ENCODE measurements at regions not wholly inside any gene's neighbourhood (a gene's known extent, or its start where the extent isn't known, plus 50 kb on each side); places are given as distances from the start of the nearest gene placed in this dataset.

GRCh38 chr6:156511570-156511969 lies 265.6 kb upstream of the ARID1B start:
- no peak overlapping the region for H3K27ac ChIP-seq (ENCODE audit: low read depth, low read length)

DNA sequence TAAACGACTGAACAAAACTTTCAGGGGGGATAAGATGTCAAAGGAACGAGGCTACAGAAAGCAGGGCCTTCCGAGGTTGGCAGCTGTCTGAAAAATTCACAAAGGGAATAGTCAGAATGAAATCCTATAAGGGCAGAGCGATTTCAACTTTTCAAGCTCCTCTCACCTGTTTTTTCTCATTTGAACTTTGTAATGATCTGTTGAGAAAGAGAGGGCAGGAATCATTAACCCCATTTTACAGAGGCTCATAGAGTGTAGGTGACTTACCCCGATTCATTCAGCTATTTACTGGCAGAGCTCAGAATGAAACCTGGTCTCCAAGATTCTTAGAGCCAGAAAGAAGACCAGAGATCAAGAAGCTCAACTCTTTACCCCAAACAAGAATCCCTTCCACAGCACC lies 266.1 kb upstream of the ARID1B start:
- 43 to 59% (median 55%) methylated on average over 5 of the region's 5 CpGs for WGBS, 3 donors
- H3K27ac ChIP-seq (ENCODE audit: low read depth, low read length): no peak overlapping the region

DNA sequence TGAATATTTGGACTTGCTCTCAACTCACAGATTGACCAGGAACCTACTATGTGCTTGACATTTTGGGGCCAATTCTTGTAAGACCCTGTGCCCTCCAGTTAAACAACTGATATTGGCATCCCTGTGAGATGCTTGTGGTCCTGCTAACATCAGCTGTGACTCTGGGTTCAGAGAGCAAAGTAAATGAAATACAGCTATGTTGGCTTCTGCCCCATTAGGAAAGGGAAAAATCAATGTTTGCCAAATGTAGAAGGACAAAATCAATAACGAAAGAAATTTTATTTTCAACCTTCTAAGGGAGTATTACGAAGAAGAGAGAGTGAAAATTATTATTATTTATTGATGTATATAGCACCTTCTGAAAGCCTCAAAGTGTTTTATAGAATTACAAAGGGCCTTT lies 266.9 kb upstream of the ARID1B start:
- no peak overlapping the region for H3K27ac ChIP-seq (ENCODE audit: low read depth, low read length)
- WGBS, 3 donors: 48 to 82% (median 74%) methylated on average over 2 of the region's 2 CpGs

DNA sequence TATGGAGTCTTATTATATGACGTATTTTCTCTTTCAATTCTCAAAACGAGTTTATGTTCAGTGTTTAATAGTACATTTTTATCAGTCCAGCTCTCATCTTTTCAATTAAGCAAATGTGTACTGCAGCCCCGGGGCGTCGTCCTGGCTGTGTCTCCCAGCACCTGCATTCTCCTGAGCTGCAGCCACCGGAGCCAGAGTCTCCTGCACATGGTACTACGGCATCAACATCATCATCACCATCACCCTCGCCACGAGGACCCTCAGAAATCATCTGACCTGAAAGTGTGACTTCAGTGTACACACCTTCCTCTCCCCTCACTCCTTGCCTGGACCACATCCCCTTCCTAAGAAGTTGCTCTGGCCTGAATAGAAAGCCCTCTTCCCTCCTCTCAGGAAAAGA lies 267.7 kb upstream of the ARID1B start:
- no peak overlapping the region for H3K27ac ChIP-seq (ENCODE audit: low read depth, low read length)
- 87 to 89% (median 87%) methylated on average over 9 of the region's 9 CpGs for WGBS, 3 donors

DNA sequence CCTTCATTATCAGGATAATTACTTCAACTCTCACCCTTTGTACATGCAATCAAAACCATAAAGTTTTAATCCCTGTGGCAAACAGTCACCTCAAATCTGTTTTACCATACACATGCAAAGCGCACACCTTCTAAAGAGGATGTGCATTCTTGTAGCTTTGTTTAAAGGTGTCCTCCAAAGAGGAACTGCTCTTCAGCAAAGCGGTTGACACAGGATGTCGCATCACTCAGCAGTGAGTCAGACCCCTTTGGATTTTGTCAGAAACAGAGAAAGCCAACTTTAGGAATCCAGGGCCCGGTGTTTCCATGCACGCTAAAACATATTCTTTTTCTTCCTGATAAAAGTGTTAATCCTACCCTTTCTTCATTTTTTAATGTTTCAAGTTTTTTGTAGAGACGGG lies 268.3 kb upstream of the ARID1B start:
- WGBS, 3 donors: 72 to 88% (median 75%) methylated on average over 6 of the region's 6 CpGs
- H3K27ac ChIP-seq (ENCODE audit: low read depth, low read length): no peak overlapping the region

GRCh38 chr6:156508126-156508525 lies 269.1 kb upstream of the ARID1B start:
- H3K27ac ChIP-seq (ENCODE audit: low read depth, low read length): no peak overlapping the region
- 36 to 62% (median 61%) methylated on average over 5 of the region's 5 CpGs for WGBS, 3 donors

GRCh38 chr6:156507656-156508055 lies 269.5 kb upstream of the ARID1B start:
- WGBS, 3 donors: 66 to 74% (median 72%) methylated on average over 15 of the region's 15 CpGs
- H3K27ac ChIP-seq (ENCODE audit: low read depth, low read length): no peak overlapping the region

GRCh38 chr6:156507106-156507505 lies 270.1 kb upstream of the ARID1B start:
- no peak overlapping the region for H3K27ac ChIP-seq (ENCODE audit: low read depth, low read length)
- WGBS, 3 donors: 70 to 79% (median 76%) methylated on average over 6 of the region's 6 CpGs

GRCh38 chr6:156502969-156503504 lies 274.1 kb upstream of the ARID1B start:
- 71 to 87% (median 72%) methylated on average over 8 of the region's 8 CpGs for WGBS, 3 donors
- H3K27ac ChIP-seq (ENCODE audit: low read depth, low read length): no peak overlapping the region

- H3K27ac ChIP-seq (ENCODE audit: low read depth, low read length): no peak overlapping the region
- WGBS, 3 donors: 64 to 96% (median 90%) methylated on average over 2 of the region's 2 CpGs
Observed at GRCh38 chr6:156497618-156498017, 279.6 kb upstream of the ARID1B start.

- WGBS, 3 donors: 49 to 76% (median 70%) methylated on average over 2 of the region's 2 CpGs
- no peak overlapping the region for H3K27ac ChIP-seq (ENCODE audit: low read depth, low read length)
Observed at GRCh38 chr6:156487877-156488276, 289.3 kb upstream of the ARID1B start.

DNA sequence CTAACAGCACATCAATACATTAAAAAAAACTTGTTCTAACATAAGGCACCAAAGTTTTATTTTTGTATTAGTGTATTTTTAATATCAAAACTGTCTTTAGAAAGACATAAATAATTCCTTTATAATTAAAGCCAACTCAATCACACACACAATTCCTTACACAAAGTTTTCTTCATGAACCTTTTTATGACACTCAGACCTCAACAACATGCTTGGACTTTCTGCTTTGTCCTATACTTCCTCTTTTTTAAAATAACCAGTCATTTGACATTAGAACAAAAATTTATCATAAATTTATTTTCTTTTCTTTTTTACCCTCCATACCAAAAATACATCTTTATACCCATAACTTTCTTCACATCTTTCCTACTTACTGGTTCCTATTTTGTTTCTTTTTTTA lies 292.0 kb upstream of the ARID1B start:
- no peak overlapping the region for H3K27ac ChIP-seq (ENCODE audit: low read depth, low read length)

DNA sequence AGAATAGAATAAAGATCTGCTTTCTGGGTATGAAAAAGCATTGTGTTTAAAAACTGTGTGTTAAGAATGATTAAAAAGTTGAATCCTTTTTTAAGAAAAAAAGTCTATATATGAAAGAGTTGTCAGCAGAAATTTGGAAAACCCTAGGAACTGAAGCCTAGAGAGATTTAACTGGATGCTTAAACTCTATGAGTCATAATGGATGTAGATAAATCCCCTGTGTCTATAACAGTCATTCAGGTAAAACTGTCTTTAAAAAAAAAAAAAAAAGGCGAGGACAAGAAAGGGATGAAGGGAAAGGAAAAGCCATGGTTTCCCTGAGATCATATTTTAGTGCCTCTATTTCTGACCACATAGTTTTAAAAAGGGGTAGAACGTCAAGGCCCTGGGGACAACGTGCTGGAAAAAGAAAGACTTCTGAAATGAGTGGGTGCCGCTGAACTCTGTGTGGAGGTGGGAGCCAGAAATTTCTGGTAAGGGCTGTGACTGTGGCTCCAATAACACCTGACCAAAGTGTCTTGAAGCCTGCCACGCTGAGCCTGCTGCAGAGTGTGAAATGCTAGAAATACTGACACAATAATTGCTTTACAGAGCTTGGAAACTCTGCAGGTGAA lies 302.6 kb upstream of the ARID1B start:
- WGBS, 3 donors: 74 to 84% (median 83%) methylated on average over 5 of the region's 5 CpGs
- no peak overlapping the region for H3K27ac ChIP-seq (ENCODE audit: low read depth, low read length)

DNA sequence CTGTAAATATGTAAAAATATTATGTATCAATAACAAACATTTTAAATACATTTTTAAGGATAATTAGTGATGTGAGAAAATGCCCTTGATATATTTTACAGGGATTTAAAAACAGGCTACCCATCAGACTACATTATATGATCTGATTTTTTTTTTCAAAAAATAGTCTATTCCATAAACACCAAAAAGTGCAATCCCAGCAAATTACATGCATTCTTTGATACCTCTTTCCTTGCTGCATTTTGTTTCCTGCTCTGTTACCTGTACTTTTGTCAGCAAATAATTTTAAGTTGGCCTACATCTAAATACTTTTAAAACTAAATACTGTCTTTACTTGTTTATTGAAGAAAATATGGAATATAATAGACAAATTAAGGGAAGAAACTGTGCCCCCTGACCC lies 306.2 kb upstream of the ARID1B start:
- H3K27ac ChIP-seq (ENCODE audit: low read depth, low read length): no peak overlapping the region

GRCh38 chr6:156464100-156464878 lies 312.9 kb upstream of the ARID1B start:
- H3K27ac ChIP-seq (ENCODE audit: low read depth, low read length): no peak overlapping the region
- WGBS, 3 donors: 61 to 77% (median 76%) methylated on average over 7 of the region's 7 CpGs

DNA sequence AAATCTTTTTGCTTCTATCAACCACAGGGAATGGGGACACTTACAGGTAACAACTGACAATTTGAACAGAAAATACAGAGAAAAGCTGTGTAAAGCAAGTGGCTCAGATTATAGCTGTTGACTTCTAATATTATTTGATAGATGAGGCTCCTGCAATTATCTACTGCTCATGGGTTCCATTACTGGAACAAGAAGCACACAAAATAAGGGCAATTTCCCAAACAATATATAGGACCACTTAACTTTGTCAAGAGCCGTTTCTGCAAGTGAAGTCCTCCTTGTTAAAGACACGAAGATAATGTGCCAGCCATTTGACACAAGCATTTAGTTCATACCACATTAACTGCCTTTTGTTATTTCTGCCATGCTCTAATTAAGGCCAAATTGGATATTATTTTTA lies 315.5 kb upstream of the ARID1B start:
- WGBS, 3 donors: 78 to 88% (median 85%) methylated on average over 2 of the region's 2 CpGs
- H3K27ac ChIP-seq (ENCODE audit: low read depth, low read length): no peak overlapping the region

GRCh38 chr6:156457601-156458000 lies 319.6 kb upstream of the ARID1B start:
- H3K27ac ChIP-seq (ENCODE audit: low read depth, low read length): no peak overlapping the region

DNA sequence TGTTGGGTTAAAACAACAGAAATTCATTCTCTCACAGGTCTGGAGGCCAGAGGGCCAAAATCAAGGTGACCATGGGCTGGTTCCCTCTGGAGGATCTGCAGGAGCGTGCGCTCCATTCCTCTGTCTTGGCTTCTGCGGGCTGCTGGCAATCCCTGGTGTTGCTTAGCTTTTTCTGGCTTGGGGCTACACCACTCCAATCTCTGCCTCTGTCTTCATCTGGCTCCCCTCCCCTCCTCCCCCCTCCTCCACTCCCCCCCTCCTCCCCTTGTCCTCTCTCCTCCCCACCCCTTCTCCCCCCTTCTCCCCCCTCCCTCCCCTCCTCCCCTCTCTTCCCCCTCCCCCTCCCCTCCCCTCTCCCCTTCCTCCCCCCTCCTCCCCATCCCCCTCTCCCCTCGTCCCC lies 321.3 kb upstream of the ARID1B start:
- 97 to 98% (median 98%) methylated on average over 3 of the region's 4 CpGs for WGBS, 3 donors
- no peak overlapping the region for H3K27ac ChIP-seq (ENCODE audit: low read depth, low read length)

- 76 to 83% (median 83%) methylated on average over 8 of the region's 8 CpGs for whole genome bisulfite sequencing, 3 donors
- H3K27ac ChIP-seq (ENCODE audit: low read depth, low read length): no peak overlapping the region
Observed at GRCh38 chr6:156454867-156455266, 322.3 kb upstream of the ARID1B start.

GRCh38 chr6:156451726-156452125 lies 325.5 kb upstream of the ARID1B start:
- 90 to 93% (median 92%) methylated on average over 5 of the region's 5 CpGs for WGBS, 3 donors
- no peak overlapping the region for H3K27ac ChIP-seq (ENCODE audit: low read depth, low read length)
